GM20000 (cell line): ENCODE measurements at regions not wholly inside any gene's neighbourhood (a gene's known extent, or its start where the extent isn't known, plus 50 kb on each side); places are given as distances from the start of the nearest gene placed in this dataset.
"Not testable (repeated sequence)": the region's sequence is repeated elsewhere in the genome, so short reads cannot be mapped to it uniquely, and the experiment has no call there.

Experiments
- DNase-seq: peaks from one replicate; pipeline ENCODE4 v3.0.0; 2012; ENCODE audit warnings: low spot score
- TF ChIP-seq, protein P1 (sequence below): IDR thresholded peaks from 2 replicates; pipeline ENCODE4 v1.5.1; 2012; ENCODE audit warnings: mild to moderate bottlenecking, control low read depth; ENCODE audit errors: extremely low read depth, missing control alignments

DNA sequence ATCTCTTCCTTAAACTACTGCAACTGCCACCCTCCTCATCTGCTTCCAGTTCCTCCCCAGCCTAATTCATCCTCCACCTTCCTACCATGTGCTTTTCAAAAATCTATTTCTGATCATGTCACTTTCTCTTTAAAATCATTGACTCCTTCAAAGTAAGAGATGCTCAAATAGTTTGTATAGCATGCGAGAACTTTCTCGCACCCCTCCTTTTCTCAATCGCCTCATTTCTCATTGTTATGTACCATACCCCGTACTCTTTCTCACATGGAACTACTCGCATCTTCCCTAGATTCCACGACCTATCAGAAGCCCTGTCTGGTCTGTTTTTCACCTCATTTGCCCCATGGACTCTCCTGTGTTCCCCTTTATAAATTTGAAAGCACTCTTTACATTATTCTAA, 238.2 kb downstream of the NRIP1 start:
- DNase-seq = peak; percentile 21
- TF ChIP-seq, protein P1, sequence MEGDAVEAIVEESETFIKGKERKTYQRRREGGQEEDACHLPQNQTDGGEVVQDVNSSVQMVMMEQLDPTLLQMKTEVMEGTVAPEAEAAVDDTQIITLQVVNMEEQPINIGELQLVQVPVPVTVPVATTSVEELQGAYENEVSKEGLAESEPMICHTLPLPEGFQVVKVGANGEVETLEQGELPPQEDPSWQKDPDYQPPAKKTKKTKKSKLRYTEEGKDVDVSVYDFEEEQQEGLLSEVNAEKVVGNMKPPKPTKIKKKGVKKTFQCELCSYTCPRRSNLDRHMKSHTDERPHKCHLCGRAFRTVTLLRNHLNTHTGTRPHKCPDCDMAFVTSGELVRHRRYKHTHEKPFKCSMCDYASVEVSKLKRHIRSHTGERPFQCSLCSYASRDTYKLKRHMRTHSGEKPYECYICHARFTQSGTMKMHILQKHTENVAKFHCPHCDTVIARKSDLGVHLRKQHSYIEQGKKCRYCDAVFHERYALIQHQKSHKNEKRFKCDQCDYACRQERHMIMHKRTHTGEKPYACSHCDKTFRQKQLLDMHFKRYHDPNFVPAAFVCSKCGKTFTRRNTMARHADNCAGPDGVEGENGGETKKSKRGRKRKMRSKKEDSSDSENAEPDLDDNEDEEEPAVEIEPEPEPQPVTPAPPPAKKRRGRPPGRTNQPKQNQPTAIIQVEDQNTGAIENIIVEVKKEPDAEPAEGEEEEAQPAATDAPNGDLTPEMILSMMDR = no peak

GRCh38 chr21:14825514-14825974, 239.3 kb downstream of the NRIP1 start:
- peak; percentile 40 for DNase-seq
- TF ChIP-seq, protein P1 = no peak

DNA sequence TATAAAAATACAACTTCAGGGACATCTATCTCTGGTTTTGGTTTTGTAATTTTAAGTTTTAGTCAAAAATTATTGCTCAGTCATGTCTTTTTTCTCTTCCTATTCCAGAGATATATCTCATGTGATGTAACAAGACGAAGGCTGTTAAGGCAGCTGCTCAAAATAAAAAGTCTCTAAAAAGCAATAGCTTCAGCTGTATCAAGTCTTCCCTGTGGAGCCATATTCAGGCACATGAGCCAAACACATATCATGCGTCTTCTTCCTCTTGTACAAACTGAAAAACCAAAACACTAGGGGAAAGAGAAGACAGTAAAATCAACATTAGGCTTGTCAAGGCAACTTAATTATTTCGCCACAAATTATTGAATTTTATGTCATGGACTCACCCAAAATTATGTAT, 240.7 kb downstream of the NRIP1 start:
- TF ChIP-seq, protein P1 = no peak
- no peak for DNase-seq

DNA sequence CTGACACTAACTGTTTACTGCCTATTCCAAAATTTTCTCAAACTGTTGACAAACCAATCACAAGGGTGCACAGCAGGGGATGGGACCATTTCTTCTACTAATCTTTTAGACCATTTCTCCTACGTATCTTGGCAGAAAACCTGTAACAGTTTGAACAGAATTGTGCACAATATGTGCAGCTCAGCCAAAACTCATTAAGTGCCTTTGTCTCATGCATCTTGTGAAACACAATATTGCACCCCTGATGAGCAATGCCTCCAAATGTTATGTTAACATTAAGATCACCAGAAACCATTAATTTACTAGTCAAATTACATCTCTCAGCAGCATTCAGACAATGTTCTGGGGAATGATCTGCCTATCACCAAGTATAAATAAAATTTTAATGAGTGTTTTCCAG, 247.5 kb downstream of the NRIP1 start:
- DNase-seq = no peak

DNA sequence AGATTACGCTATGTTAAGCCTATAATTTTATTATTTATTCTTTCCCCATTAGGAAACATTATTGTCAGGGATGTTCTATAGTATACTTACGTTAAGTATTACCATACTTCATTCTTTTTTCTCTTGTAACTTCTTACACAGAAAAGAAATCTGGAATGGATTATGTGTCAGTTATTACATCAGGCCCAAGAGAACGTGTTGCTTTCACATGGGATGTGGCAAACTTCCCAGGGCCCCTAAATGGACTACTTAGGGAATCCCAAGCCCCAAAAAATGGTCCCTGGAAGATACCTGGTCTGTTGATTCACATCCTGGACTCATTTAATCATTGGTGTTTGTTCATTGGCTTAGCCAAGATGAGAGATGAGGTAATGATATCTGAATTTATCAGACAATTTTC, 249.8 kb downstream of the NRIP1 start:
- TF ChIP-seq, protein P1 = no peak
- DNase-seq = no peak

More for the DNA sequence above, 247.5 kb downstream of the NRIP1 start:
- TF ChIP-seq, protein P1 = no peak

- no peak for DNase-seq
- TF ChIP-seq, protein P1 = no peak
These were observed 250.5 kb downstream of the NRIP1 start for GRCh38 chr21:14814282-14814681.

GRCh38 chr21:14804170-14804569, 258.1 kb upstream of the SAMSN1 start:
- DNase-seq = not testable (repeated sequence)

DNA sequence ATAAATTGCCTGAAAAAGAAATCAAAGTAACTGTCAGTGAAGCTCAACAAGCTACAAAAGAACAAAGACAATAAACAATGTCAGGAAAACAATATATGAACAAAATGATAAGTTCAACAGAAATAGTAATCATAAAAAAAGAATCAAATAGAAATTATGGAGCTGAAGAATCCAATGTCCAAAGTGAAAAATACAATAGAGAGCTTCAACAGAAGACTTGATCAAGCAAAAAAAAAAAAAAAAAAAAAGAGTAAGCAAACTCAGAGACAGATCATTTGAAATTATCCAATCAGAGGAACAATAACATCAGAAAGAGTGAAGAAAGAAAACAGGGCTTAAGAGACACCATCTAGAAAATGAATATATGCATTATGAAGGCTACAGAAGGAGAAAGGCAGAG, 251.4 kb upstream of the SAMSN1 start:
- DNase-seq = no peak
- TF ChIP-seq, protein P1 = no peak
